ENCODE measurements at regions not wholly inside any gene's neighbourhood (a gene's known extent, or its start where the extent isn't known, plus 50 kb on each side); places are given as distances from the start of the nearest gene placed in this dataset.

- TF ChIP-seq YY1 (IDR thresholded peaks at IDR 0.05; ENCODE audit: low read depth) (no peak), FOXM1 (IDR thresholded peaks at IDR 0.05; ENCODE audit: borderline replicate concordance, low read depth) (no peak), TAF1 (IDR thresholded peaks at IDR 0.05; ENCODE audit: low read depth) (no peak), REST (IDR thresholded peaks at IDR 0.05; ENCODE audit: low read depth) (no peak), EP300 (IDR thresholded peaks at IDR 0.05; ENCODE audit: borderline replicate concordance) (no peak), MAX (IDR thresholded peaks at IDR 0.05) (no peak)
These were observed 219.9 kb upstream of the ECI2 start for GRCh38 chr6:4355241-4355640.
